ENCODE measurements at regions not wholly inside any gene's neighbourhood (a gene's known extent, or its start where the extent isn't known, plus 50 kb on each side); places are given as distances from the start of the nearest gene placed in this dataset.
A peak's percentile ranks its signal among the peaks of the same experiment; 100 is the strongest.

GRCh38 chr2:45195916-45196315 lies 186.7 kb upstream of the SIX2 start:
- Mint-ChIP-seq H3K27ac (no peak overlapping the region), H3K4me1 (peaks cover 37% of the 10 kb centered on the region), H3K9me3 (peaks cover 2% of the 10 kb centered on the region), H3K36me3 (ENCODE audit: low read depth) (no peaks in the 10 kb centered on the region), H3K27me3 (ENCODE audit: low read depth) (no peaks in the 10 kb centered on the region), H3K4me3 (no peak overlapping the region)
- no peak for TF ChIP-seq CTCF (IDR thresholded peaks at IDR 0.05; ENCODE audit: unreplicated experiment in 3 of 3)

- no peaks in the 10 kb centered on the region for H3K36me3 Mint-ChIP-seq (ENCODE audit: low read depth)
- H3K27me3 Mint-ChIP-seq (ENCODE audit: low read depth) = no peaks in the 10 kb centered on the region
- no peak overlapping the region for H3K4me3 Mint-ChIP-seq
Observed at GRCh38 chr2:45194596-45194995, 185.3 kb upstream of the SIX2 start.

GRCh38 chr2:45193581-45193980 lies 184.3 kb upstream of the SIX2 start:
- Mint-ChIP-seq H3K27me3 (ENCODE audit: low read depth) (peaks cover 2% of the 10 kb centered on the region), H3K4me3 (no peak overlapping the region), H3K4me1 (peaks cover 44% of the 10 kb centered on the region), H3K27ac (no peak overlapping the region), H3K9me3 (peaks cover 2% of the 10 kb centered on the region), H3K36me3 (ENCODE audit: low read depth) (no peaks in the 10 kb centered on the region)
- TF ChIP-seq CTCF (IDR thresholded peaks at IDR 0.05; ENCODE audit: unreplicated experiment in 3 of 3) = no peak

More at GRCh38 chr2:45194596-45194995, 185.3 kb upstream of the SIX2 start:
- Mint-ChIP-seq H3K9me3 (peaks cover 2% of the 10 kb centered on the region), H3K27ac (no peak overlapping the region), H3K4me1 (peaks cover 44% of the 10 kb centered on the region)
- no peak for TF ChIP-seq CTCF (IDR thresholded peaks at IDR 0.05; ENCODE audit: unreplicated experiment in 3 of 3)

- Mint-ChIP-seq H3K4me1 (peaks cover 44% of the 10 kb centered on the region), H3K27me3 (ENCODE audit: low read depth) (peaks cover 6% of the 10 kb centered on the region), H3K36me3 (ENCODE audit: low read depth) (no peaks in the 10 kb centered on the region), H3K9me3 (peaks cover 2% of the 10 kb centered on the region), H3K4me3 (no peak overlapping the region), H3K27ac (peak overlapping the region in 1 of 3 experiments; percentile 79)
- no peak for TF ChIP-seq CTCF (IDR thresholded peaks at IDR 0.05; ENCODE audit: unreplicated experiment in 3 of 3)
Observed at GRCh38 chr2:45192991-45193390, 183.7 kb upstream of the SIX2 start.

- Mint-ChIP-seq H3K27ac (peak overlapping the region in 2 of 3 experiments; percentile 79 to 93), H3K36me3 (ENCODE audit: low read depth) (no peaks in the 10 kb centered on the region), H3K27me3 (ENCODE audit: low read depth) (peaks cover 10% of the 10 kb centered on the region), H3K9me3 (no peaks in the 10 kb centered on the region), H3K4me1 (peaks cover 44% of the 10 kb centered on the region), H3K4me3 (peak overlapping the region in 1 of 3 experiments; percentile 72)
- TF ChIP-seq CTCF (IDR thresholded peaks at IDR 0.05; ENCODE audit: unreplicated experiment in 3 of 3) = no peak
Observed at GRCh38 chr2:45192481-45192880, 183.2 kb upstream of the SIX2 start.

- Mint-ChIP-seq H3K4me1 (peaks cover 44% of the 10 kb centered on the region), H3K4me3 (peak overlapping the region in 2 of 3 experiments; percentile 40 to 72), H3K9me3 (no peaks in the 10 kb centered on the region), H3K27ac (peak overlapping the region; percentile 73 to 93 (median 79)), H3K27me3 (ENCODE audit: low read depth) (peaks cover 10% of the 10 kb centered on the region), H3K36me3 (ENCODE audit: low read depth) (no peaks in the 10 kb centered on the region)
- no peak for TF ChIP-seq CTCF (IDR thresholded peaks at IDR 0.05; ENCODE audit: unreplicated experiment in 3 of 3)
Observed at GRCh38 chr2:45191976-45192375, 182.7 kb upstream of the SIX2 start.

Measured in nephron (organoid).